ENCODE measurements at regions not wholly inside any gene's neighbourhood (a gene's known extent, or its start where the extent isn't known, plus 50 kb on each side); places are given as distances from the start of the nearest gene placed in this dataset.
A peak's percentile ranks its signal among the peaks of the same experiment; 100 is the strongest.

- peak; percentile 9 for TF ChIP-seq CTCF (IDR thresholded peaks at IDR 0.05; ENCODE audit: borderline replicate concordance, extremely low read depth, low read length, poor library complexity, severe bottlenecking)
- TF ChIP-seq EZH2 (IDR thresholded peaks at IDR 0.05; ENCODE audit: borderline replicate concordance, low read depth, low read length, severe bottlenecking), result no peak
These were observed 50.8 kb upstream of the TRIM2 start for GRCh38 chr4:153153339-153153871.
